OCI-LY1 (cell line): ENCODE measurements at regions not wholly inside any gene's neighbourhood (a gene's known extent, or its start where the extent isn't known, plus 50 kb on each side); places are given as distances from the start of the nearest gene placed in this dataset.

Experiments used
- CTCF ChIP-seq: fragments of 200-600 bp; sonication (generic), shearing (Covaris generic); IDR thresholded peaks from 2 replicates; pipeline ENCODE4 v1.5.1; 2017; ENCODE audit warnings: mild to moderate bottlenecking, antibody characterized with exemption, low read length, moderate library complexity, mixed read lengths
- EZH2 ChIP-seq: fragments of 200-600 bp; sonication (generic), shearing (Covaris generic); IDR thresholded peaks from 2 replicates; pipeline ENCODE4 v1.8.0; 2017; ENCODE audit warnings: borderline replicate concordance, mixed run types, mild to moderate bottlenecking, antibody characterized with exemption, low read length, moderate library complexity, mixed read lengths

GRCh38 chr21:27954543-27955165 lies 987.8 kb upstream of the ADAMTS5 start:
- TF ChIP-seq CTCF (no peak), EZH2 (no peak)
